NK-92 treated with Interleukin-12 subunit alpha and Interleukin-12 subunit beta, amount 100 ng/mL, for 24 hours (cell line): ENCODE measurements at regions not wholly inside any gene's neighbourhood (a gene's known extent, or its start where the extent isn't known, plus 50 kb on each side); places are given as distances from the start of the nearest gene placed in this dataset.

ENCODE experiments used
- DNase-seq: peaks from one replicate; lab custom pipeline; 2025; lab: John Stamatoyannopoulos, UW

GRCh38 chr15:99440551-99441443 lies 125.0 kb upstream of the MEF2A start:
- DNase-seq: no peak

GRCh38 chr15:99441444-99441800 lies 124.4 kb upstream of the MEF2A start:
- no peak for DNase-seq

GRCh38 chr15:99441871-99442251 lies 123.9 kb upstream of the MEF2A start:
- DNase-seq: no peak

GRCh38 chr15:99442252-99442897 lies 123.4 kb upstream of the MEF2A start:
- no peak for DNase-seq

GRCh38 chr15:99443056-99443756 lies 122.6 kb upstream of the MEF2A start:
- DNase-seq: no peak

- DNase-seq: no peak
These were observed 121.9 kb upstream of the MEF2A start for GRCh38 chr15:99443768-99444446.

- no peak for DNase-seq
These were observed 120.4 kb upstream of the MEF2A start for GRCh38 chr15:99445272-99445850.

- DNase-seq: no peak
These were observed 119.0 kb upstream of the MEF2A start for GRCh38 chr15:99446565-99447496.

GRCh38 chr15:99447497-99448371 lies 118.0 kb upstream of the MEF2A start:
- no peak for DNase-seq

GRCh38 chr15:99449514-99449913 lies 116.3 kb upstream of the MEF2A start:
- no peak for DNase-seq

GRCh38 chr15:99450896-99451358 lies 114.9 kb upstream of the MEF2A start:
- DNase-seq: no peak

- DNase-seq: no peak
These were observed 114.3 kb upstream of the MEF2A start for GRCh38 chr15:99451484-99451883.

- no peak for DNase-seq
These were observed 113.8 kb upstream of the MEF2A start for GRCh38 chr15:99452010-99452409.

- no peak for DNase-seq
These were observed 112.8 kb upstream of the MEF2A start for GRCh38 chr15:99452728-99453636.

- no peak for DNase-seq
These were observed 112.2 kb upstream of the MEF2A start for GRCh38 chr15:99453637-99454030.

GRCh38 chr15:99454107-99454809 lies 111.5 kb upstream of the MEF2A start:
- no peak for DNase-seq

- DNase-seq: no peak
These were observed 110.6 kb upstream of the MEF2A start for GRCh38 chr15:99454941-99455788.
